ENCODE measurements at regions not wholly inside any gene's neighbourhood (a gene's known extent, or its start where the extent isn't known, plus 50 kb on each side); places are given as distances from the start of the nearest gene placed in this dataset.

GRCh38 chr2:11016735-11017388 is 105.1 kb downstream of the KCNF1 start:
- DNase-seq (ENCODE audit: low read depth) = no peak

- DNase-seq (ENCODE audit: low read depth) = no peak
Observed at GRCh38 chr2:11017921-11018320, 106.2 kb downstream of the KCNF1 start.

- no peak for DNase-seq (ENCODE audit: low read depth)
Observed at GRCh38 chr2:11018651-11019185, 107.0 kb downstream of the KCNF1 start.

GRCh38 chr2:11019614-11020013 is 107.9 kb downstream of the KCNF1 start:
- no peak for DNase-seq (ENCODE audit: low read depth)

GRCh38 chr2:11022064-11022463 is 110.3 kb downstream of the KCNF1 start:
- no peak for DNase-seq (ENCODE audit: low read depth)

GRCh38 chr2:11022591-11023273 is 111.0 kb downstream of the KCNF1 start:
- DNase-seq (ENCODE audit: low read depth) = no peak

GRCh38 chr2:11023326-11024258 is 111.9 kb downstream of the KCNF1 start:
- DNase-seq (ENCODE audit: low read depth) = no peak

GRCh38 chr2:11024259-11024645 is 112.5 kb downstream of the KCNF1 start:
- DNase-seq (ENCODE audit: low read depth) = peak; percentile 6

- DNase-seq (ENCODE audit: low read depth) = no peak
Observed at GRCh38 chr2:11024687-11025086, 113.0 kb downstream of the KCNF1 start.

- DNase-seq (ENCODE audit: low read depth) = no peak
Observed at GRCh38 chr2:11026286-11026921, 114.7 kb downstream of the KCNF1 start.

GRCh38 chr2:11027195-11027594 is 115.5 kb downstream of the KCNF1 start:
- DNase-seq (ENCODE audit: low read depth) = no peak

- no peak for DNase-seq (ENCODE audit: low read depth)
Observed at GRCh38 chr2:11028407-11028916, 116.7 kb downstream of the KCNF1 start.

- DNase-seq (ENCODE audit: low read depth) = no peak
Observed at GRCh38 chr2:11029136-11029535, 117.4 kb downstream of the KCNF1 start.

- no peak for DNase-seq (ENCODE audit: low read depth)
Observed at GRCh38 chr2:11030036-11030435, 118.3 kb downstream of the KCNF1 start.

GRCh38 chr2:11030909-11031308 is 119.2 kb downstream of the KCNF1 start:
- no peak for DNase-seq (ENCODE audit: low read depth)

- DNase-seq (ENCODE audit: low read depth) = no peak
Observed at GRCh38 chr2:11031876-11032275, 120.1 kb downstream of the KCNF1 start.

GRCh38 chr2:11032396-11032795 is 120.7 kb downstream of the KCNF1 start:
- no peak for DNase-seq (ENCODE audit: low read depth)

- DNase-seq (ENCODE audit: low read depth) = no peak
Observed at GRCh38 chr2:11033114-11033513, 121.4 kb downstream of the KCNF1 start.

- DNase-seq (ENCODE audit: low read depth) = no peak
Observed at GRCh38 chr2:11038641-11039040, 116.6 kb upstream of the SLC66A3 start.

- DNase-seq (ENCODE audit: low read depth) = no peak
Observed at GRCh38 chr2:11040992-11041391, 114.3 kb upstream of the SLC66A3 start.

GRCh38 chr2:11042841-11043240 is 112.4 kb upstream of the SLC66A3 start:
- no peak for DNase-seq (ENCODE audit: low read depth)

- no peak for DNase-seq (ENCODE audit: low read depth)
Observed at GRCh38 chr2:11043245-11043644, 112.0 kb upstream of the SLC66A3 start.

Measured in EH (cell line).